UCSD-AML1 (cell line): ENCODE measurements at regions not wholly inside any gene's neighbourhood (a gene's known extent, or its start where the extent isn't known, plus 50 kb on each side); places are given as distances from the start of the nearest gene placed in this dataset.
A peak's percentile ranks its signal among the peaks of the same experiment; 100 is the strongest.
"Not testable (repeated sequence)": the region's sequence is repeated elsewhere in the genome, so short reads cannot be mapped to it uniquely, and the experiment has no call there.

Experiments used
- DNase-seq: peaks from one replicate; lab custom pipeline; 2025; ENCODE audit not compliant: unreplicated experiment; lab: John Stamatoyannopoulos, UW

- no peak for DNase-seq
These were observed 841.4 kb upstream of the LRATD1 start for GRCh38 chr2:13791019-13791547.

GRCh38 chr2:13806539-13806938 is 826.0 kb upstream of the LRATD1 start:
- DNase-seq: no peak

GRCh38 chr2:13813236-13813635 is 819.3 kb upstream of the LRATD1 start:
- DNase-seq: no peak

GRCh38 chr2:13818002-13818401 is 814.5 kb upstream of the LRATD1 start:
- DNase-seq: peak; percentile 4

GRCh38 chr2:13819896-13820295 is 812.6 kb upstream of the LRATD1 start:
- DNase-seq: no peak

GRCh38 chr2:13821255-13821880 is 811.1 kb upstream of the LRATD1 start:
- peak; percentile 3 for DNase-seq

GRCh38 chr2:13822365-13822764 is 810.2 kb upstream of the LRATD1 start:
- no peak for DNase-seq

GRCh38 chr2:13826314-13826853 is 806.1 kb upstream of the LRATD1 start:
- no peak for DNase-seq

- no peak for DNase-seq
These were observed 773.9 kb upstream of the LRATD1 start for GRCh38 chr2:13858626-13859025.

- not testable (repeated sequence) for DNase-seq
These were observed 764.2 kb upstream of the LRATD1 start for GRCh38 chr2:13868275-13868674.

- DNase-seq: no peak
These were observed 756.0 kb upstream of the LRATD1 start for GRCh38 chr2:13876491-13877037.

GRCh38 chr2:13877571-13877970 is 754.9 kb upstream of the LRATD1 start:
- DNase-seq: no peak

- no peak for DNase-seq
These were observed 748.1 kb upstream of the LRATD1 start for GRCh38 chr2:13884291-13884976.

- DNase-seq: no peak
These were observed 731.0 kb upstream of the LRATD1 start for GRCh38 chr2:13901526-13901925.

GRCh38 chr2:13905831-13906230 is 726.7 kb upstream of the LRATD1 start:
- DNase-seq: no peak

- no peak for DNase-seq
These were observed 716.5 kb upstream of the LRATD1 start for GRCh38 chr2:13916066-13916465.

GRCh38 chr2:13917958-13918357 is 714.6 kb upstream of the LRATD1 start:
- DNase-seq: no peak

GRCh38 chr2:13919981-13920382 is 712.5 kb upstream of the LRATD1 start:
- no peak for DNase-seq

- no peak for DNase-seq
These were observed 711.3 kb upstream of the LRATD1 start for GRCh38 chr2:13921245-13921644.

- no peak for DNase-seq
These were observed 708.7 kb upstream of the LRATD1 start for GRCh38 chr2:13923823-13924222.

GRCh38 chr2:13942111-13942510 is 690.4 kb upstream of the LRATD1 start:
- DNase-seq: no peak

- no peak for DNase-seq
These were observed 681.8 kb upstream of the LRATD1 start for GRCh38 chr2:13950761-13951160.
